GM11168 (cell line): ENCODE measurements at regions not wholly inside any gene's neighbourhood (a gene's known extent, or its start where the extent isn't known, plus 50 kb on each side); places are given as distances from the start of the nearest gene placed in this dataset.

Experiments
- in situ Hi-C: fragments of 300-500 bp; cut with MboI; formaldehyde crosslinking; loops from one replicate; pipeline ENCODE4 v1.12.0; 2022; ENCODE audit warnings: low sequenced_read_pairs; ENCODE audit not compliant: unreplicated experiment

DNA sequence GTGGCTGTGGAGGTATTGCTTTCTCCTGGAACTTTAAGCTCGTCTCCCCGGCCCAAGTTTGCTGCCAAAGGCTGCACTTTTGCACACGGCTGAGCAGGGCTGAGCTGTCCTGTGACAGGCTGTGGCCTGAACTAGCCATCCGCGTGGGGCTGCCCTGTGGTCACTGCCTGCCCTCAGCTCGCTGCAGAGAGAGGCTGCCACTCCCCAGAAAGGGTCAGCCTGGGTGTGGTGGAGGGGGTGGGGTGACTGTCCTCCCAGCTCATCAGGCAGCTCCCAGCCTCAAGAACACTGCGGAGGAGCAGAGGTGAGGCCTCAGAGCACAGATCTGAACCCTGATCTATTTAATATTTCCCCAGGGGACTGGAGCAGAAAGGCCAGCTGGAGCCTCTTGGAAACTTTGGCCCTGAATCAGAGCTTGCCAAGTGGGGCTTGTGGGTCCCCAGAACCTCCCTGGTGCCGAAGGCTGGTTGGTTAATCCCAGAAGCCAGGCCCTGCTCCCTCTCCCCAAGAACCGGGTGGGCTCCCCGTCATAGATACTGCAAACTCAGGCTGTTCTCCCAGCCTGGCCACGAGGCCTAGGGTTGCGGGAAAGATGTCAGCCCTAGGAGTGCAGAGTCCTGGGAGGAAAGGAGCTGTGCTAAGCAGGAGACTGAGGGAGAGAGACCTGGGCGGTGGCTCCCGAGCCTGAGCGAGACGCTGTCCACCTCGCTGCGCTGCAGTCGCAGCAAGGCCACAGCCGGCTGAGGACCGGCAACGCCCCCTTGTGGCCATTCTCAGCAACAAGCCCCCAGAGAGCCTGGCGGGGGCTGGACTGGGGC lies 125.1 kb upstream of the IPO9 start:
- in situ Hi-C loops, result loop anchor here (10.0 kb wide), 1 partner anchor 149 kb away; no protein-coding TSS in a partner anchor

DNA sequence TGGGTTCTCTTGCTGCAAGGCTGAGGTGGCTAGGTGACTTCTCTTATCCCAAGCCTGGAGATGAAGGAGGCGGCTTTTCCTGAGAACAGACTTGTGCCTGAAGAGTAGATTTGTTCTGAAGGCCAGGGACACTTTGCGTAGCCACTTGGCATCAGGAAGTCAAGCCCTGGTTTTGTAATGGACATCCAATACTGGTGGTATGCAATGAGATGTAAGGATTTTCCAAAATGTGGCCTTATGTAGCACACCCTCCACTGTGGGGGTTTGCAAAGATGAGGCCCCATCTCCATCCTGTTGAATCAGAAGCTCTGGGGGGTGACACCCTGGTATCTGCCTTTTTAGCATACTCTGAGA lies 124.5 kb upstream of the IPO9 start:
- in situ Hi-C loops, result loop anchor here (10.0 kb wide), 1 partner anchor 150 kb away; no protein-coding TSS in a partner anchor

DNA sequence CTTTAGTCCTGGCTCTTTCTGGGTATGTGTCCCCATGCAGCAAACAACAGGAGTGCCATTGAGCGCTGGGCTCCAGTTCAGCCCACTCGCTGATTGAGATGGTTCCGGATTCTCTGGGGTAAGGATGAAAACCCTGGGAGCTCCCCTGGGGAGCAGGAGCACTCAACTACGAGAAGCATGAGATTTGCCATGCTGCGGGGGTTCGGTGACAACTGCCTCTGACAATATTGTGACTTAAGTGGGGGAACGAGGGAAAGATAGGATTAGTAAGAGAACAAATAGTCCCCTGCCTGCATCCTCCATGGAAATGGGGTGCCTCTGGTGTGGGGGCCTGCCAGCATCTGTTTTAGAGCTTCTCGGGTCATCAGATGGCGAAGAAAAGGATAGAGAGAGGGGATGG lies 123.6 kb upstream of the IPO9 start:
- in situ Hi-C loops, result loop anchor here (10.0 kb wide), 1 partner anchor 151 kb away; no protein-coding TSS in a partner anchor

DNA sequence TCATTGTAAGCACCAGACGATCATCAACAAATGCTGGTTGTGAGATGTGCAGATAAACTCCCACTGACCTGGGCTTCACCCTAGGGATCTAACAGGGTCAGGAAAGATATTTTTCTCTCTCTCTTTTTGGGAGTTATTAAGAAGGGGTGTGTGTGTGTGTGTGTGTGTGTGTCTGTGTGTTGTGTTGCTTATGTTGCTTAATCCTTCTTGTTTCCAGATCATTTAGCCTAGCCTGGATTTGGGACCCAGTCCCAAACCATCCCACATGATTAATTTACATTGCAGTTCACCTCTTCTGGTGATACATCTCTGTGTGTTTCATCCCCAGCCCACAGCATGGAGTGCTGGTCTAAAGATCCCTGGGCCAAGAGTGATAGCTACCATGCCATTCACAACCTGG lies 122.8 kb upstream of the IPO9 start:
- in situ Hi-C loops, result loop anchor here (10.0 kb wide), 1 partner anchor 151 kb away; no protein-coding TSS in a partner anchor

DNA sequence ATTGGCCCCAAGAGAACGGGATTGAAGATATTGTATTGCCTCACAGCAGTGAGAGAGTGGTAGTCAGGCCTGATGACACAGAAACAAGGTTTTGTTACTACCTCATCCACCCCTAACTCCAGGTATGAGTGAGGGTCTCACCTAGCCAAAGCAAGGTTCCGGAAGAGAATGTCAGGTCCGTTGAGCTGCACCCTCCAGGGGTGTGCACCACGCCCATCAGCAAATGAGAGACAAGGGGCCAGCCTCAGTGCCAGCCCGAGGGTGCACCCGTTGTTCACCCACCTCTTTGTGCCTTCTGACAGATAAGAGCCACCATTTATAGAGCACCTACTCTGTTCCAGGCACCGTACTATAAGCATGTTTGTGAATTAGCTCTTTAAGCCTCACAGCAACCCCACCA lies 121.9 kb upstream of the IPO9 start:
- in situ Hi-C loops, result loop anchor here (10.0 kb wide), 1 partner anchor 152 kb away; no protein-coding TSS in a partner anchor

DNA sequence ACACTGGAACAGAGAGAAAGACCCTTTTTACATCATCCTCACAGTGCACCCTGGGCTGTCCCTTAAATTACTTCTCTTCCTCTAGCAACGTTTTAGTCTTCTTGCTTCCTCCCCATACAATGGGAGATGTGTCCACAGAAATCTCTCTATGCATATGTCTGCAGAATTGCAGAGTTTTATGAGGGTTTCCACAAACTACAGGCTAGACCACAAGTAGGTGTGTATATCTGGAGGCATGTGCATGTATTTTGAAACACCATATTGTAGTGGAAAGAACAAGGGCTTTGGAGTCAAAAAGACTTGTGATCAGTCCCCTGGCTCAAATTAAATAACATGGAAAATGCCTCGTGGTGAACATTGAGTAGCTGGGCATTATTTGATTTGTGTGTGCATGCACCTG lies 121.3 kb upstream of the IPO9 start:
- in situ Hi-C loops, result loop anchor here (10.0 kb wide), 1 partner anchor 153 kb away; no protein-coding TSS in a partner anchor

DNA sequence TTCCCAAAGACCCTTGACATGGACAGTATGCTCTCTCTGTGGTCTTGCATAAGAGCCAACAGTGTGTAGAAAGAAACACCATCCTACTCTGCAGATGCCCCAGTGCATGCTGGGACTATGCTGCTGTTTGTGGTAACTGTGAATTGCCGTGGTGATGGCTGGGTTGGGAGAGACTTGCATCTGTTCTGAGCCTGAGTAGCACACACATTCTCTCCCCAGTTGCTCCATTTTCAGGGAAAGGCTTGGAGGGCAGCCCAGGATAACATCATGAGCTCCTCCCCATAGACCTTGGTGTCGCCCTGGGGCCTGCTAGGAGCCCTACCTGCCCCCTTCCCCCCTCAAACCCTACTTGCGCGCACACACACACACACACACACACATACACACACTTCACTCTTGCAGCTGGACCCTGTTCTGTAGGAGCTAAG lies 120.9 kb upstream of the IPO9 start:
- in situ Hi-C loops, result loop anchor here (10.0 kb wide), 1 partner anchor 153 kb away; no protein-coding TSS in a partner anchor

DNA sequence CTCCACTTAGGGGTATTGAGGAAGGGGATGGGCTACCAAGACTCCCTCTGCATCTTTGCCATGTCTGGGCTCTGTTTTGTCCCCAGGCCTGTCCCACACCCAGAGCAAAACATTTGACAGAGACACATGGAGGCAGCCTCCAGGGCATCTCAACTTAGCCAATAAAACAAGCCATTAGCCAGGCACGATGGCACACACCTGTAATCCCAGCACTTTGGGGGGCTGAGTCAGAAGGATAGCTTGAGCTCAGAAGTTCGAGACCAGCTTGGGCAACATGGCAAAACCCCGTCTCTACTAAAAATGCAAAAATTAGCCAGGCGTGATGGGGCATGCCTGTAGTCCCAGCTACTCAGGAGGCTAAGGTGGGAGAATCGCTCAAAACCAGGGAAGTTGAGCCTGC lies 120.3 kb upstream of the IPO9 start:
- in situ Hi-C loops, result loop anchor here (10.0 kb wide), 1 partner anchor 154 kb away; no protein-coding TSS in a partner anchor

DNA sequence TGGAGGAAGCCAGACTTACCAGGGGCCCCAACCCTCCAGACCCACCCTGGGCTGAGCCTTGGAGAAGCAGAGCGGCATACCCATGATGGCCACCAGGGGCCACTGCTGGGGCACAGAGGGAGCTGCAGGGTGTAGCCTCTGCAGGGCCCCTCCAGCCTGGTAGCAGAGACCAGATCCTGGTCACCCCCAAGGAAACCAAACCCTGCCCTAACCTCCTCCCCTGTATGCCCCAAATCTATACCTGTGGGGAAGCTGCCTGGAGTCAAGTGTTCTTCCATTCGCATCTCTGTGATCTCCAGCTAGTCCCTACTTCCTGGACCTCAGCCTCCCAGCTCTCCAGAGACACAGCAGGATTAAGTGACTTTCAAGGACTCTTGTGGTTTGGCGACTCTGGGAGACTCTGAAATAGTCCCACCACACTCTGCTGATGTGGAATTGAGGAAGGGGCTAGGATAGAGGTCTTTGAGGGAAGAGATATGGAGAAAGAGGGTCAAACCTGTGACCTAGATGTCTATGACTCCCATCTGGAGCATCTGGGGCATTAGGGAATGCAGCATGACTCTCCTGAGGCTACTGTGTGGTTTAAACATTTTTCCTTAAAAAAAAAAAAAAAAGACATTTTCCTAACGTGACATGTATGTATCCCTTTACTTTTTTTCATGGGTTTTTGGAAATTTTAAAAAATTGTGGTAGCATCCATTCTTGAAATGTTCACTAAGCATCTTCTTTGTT lies 119.2 kb upstream of the IPO9 start:
- in situ Hi-C loops, result loop anchor here (5.0 to 10.0 kb wide), 2 partner anchors 78 to 155 kb away; no protein-coding TSS in a partner anchor

DNA sequence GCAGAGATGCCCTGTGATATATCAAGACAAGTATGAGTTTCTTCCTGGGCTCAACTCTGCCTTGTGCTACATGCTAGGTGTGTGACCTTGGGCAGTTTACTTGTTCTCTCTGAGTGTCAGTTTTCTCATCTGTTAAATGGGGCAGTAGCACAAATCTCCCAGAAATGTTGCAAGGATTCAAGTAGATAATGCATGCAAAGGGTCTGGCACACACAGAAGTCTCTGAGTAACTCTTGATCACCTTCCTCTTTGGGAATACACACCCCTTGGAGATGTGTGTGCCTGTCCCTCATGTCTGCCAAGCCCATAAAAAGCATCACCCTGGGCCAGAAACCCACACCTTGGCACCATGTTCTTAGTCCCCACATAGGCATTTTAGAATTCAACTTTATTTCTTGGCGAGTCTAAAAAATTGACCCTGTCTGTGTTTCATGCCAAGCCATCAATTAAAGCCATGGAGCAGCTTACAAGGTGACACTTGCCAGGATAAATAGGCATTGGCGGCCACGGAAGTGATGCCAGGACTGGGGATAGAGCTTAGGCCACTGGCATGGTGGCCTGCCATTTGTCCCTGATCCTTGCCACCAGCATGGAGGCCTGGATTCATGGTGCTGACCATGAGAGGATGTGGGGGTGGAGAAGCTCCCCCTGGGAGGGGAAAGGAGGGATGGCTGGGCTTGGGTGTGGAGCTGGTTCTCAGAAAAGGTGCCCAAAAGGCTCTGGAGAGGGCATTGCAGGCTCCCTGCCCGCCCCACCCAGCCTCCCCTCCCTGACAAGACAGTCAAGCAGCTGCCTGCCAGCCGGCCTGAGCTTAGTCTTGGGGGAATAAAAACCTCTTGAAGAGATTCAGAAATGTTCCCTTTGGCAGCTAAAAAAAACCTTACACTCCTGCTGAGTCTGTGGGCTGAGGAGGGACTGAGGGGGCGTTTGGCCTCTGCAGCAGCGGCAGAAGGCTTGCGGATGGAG lies 118.0 kb upstream of the IPO9 start:
- in situ Hi-C loops, result loop anchor here (5.0 kb wide), 1 partner anchor 76 kb away; no protein-coding TSS in a partner anchor

DNA sequence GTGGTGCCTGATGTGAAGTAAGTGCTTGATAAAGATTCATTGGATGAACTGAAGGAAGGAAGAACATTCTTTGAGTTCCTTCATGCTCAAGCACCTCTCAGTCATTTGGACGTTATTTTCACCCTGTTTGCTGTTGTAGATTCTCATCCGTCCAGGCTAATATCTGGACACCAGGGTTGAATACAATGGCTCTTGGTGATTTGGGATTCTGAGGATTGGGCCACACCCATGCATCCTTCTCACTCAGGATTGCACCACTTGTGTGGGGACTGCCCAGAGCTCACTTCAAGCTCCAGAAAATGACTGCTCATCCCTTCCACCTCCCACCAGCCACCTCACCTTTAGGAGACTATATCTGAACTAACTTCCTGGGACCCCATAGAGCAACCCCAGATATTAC lies 117.1 kb upstream of the IPO9 start:
- in situ Hi-C loops, result loop anchor here (5.0 kb wide), 1 partner anchor 75 kb away; no protein-coding TSS in a partner anchor

DNA sequence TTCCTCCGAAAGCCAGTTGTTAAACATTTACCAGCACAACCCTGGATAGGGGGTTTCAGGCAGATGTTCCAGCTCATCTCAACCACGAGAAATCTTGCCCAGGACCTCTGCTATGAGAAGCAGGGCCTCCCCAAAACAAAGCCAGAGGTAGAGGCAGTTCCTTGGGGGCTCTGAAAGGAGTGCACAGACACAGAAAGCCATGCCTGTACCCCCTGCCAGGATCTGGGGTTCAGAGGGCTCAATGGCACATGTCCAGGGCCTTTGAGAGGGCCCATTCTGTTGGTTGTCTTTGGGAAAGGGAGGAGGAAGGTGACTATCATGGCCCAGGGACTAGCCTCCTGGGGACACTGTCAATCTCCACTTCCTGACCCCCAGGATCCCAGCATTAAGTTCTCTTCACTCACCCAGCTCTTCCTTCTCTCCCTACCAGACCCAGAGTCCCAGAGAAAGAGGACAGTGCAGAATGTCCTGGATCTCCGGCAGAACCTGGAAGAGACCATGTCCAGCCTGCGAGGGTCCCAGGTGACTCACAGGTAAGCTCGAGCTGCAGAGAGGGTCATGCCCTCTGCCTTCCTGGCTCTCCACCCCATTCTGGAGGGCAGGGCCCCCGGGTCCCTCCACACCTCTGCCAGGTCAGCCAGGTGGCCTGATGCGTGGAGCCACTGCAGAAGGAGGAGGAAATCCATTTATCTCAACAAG lies 116.4 kb upstream of the IPO9 start:
- in situ Hi-C loops, result loop anchor here (5.0 kb wide), 1 partner anchor 75 kb away; no protein-coding TSS in a partner anchor

DNA sequence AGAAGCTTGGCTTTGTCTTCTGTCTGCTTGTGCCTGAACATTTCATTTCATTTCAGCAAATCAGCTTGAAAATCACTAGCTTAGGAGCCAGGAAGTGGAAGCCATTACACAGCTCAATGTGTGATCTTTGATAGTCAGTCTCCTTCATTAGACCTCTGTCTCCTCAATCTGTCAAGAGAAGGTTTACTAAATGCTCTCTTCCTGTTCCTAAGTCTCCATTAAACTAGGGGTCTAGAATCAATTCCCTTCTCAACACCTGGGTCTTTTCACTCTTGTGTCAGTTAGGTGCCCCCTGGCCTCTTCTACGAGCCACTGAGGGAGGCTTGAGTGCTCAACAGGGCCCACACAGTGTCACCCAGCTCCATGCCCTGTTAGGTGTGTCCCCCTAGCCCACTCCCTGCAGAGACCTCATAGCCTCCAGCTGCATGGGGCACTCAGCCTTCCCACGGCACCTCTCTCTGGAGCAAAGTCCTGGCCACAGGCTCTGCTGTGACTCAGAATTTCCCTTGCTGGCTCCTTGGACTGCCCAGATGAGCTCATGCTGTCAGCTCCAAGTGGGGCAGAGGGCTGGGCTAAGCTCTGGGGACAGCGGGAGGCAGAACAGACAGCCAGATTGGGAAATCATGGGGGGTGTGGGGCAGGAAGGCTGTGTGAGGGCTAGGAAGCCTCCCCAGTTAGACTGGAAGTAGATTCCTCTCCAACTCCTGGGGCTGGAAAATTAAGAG lies 115.7 kb upstream of the IPO9 start:
- in situ Hi-C loops, result loop anchor here (5.0 kb wide), 1 partner anchor 74 kb away; no protein-coding TSS in a partner anchor

DNA sequence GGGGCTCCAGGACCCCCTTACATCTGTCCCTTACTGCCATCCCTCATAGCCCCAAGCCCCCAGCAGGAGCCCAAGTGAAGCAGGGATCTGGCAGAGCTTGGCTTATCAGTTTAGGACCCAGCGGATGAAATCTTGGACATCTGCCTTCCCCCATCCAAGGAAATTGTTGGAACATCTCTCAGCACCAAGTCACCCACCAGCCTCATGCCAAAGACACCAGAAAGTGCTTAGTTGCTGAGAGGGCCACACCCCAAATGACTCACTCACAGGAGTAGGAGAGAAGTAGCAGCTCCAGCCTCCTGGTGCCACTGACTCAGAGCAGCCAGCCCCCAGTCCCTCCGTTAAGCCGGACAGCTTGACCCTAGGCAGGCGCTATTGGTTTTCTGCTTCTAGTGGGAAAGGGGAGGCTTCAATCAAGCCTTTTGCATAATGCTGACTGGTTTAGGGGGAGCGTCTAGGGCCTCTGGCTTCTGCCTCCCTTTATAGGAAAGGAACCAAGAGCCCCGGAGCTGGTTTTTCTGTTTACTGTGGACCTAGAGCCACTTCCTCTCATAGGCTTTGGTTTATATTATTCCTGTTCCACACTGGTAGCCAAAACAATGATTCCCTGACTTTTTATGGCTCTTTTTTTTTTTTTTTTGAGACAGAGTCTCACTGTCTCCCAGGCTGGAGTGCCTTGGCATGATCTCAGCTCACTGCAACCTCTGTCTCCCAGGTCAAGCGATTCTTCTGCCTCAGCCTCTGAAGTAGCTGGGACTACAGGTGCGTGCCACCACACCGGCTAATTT lies 114.2 kb upstream of the IPO9 start:
- in situ Hi-C loops, result loop anchor here (5.0 kb wide), 1 partner anchor 73 kb away; no protein-coding TSS in a partner anchor

DNA sequence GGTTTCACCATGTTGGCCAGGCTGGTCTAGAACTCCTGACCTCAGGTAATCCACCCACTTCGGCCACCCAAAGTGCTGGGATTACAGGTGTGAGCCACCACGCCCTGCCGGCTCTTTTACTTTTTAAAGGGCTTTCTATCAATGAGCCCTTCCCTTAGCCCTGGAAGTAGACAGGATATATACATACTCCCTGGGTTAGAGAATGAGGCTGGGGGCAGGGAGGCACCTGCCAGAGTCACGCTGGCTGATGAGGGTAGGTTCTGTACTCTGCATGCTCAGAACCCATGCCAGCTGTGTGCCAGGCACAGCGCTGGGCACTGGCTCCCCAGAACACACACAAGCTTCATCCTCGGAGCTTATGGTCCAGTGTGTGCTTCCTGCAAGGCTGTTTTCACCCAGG lies 113.6 kb upstream of the IPO9 start:
- in situ Hi-C loops, result no loop called here

DNA sequence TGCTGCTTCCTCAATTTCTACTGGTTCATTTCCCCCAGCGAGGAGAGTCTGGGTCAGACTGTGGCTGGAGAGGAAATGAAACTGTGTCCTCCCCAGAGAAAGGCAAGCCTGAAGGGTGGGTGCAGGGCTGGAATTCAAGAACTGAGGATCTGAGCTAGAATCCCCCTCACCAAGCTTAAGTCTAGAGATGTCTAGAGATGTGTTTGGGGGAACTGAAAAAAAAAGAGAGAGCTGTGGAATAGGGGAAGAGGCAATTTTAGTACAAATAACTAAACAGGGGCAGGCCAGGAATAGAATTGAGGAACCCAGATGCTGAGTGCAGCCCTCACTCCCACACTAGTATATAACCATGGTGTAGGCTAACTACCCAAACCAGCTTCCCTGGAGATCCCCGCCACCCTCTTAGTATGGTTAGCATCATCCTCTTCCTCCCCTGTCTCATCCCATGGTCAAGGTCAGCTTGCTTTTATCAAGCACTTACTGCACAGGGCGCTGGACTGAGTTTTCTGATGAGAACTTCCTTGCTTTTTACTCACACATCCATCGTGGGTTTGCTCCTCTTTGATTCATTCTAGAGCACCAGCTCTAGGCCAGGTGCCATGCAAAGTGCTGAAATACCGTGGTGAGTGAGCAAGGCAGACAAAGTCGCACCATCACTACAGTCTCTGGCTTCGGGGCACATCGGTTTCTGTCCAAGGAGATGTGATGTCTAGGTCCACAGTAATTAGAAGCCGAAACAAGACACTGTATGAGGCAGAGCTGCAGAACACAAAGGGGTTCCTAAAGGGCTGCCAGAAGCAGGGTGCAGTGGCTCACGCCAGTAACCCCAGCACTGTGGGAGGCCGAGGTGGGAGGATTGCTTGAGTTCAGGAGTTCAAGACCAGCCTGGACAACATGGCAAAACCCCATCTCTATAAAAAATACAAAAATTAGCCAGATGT lies 112.9 kb upstream of the IPO9 start:
- in situ Hi-C loops, result no loop called here

DNA sequence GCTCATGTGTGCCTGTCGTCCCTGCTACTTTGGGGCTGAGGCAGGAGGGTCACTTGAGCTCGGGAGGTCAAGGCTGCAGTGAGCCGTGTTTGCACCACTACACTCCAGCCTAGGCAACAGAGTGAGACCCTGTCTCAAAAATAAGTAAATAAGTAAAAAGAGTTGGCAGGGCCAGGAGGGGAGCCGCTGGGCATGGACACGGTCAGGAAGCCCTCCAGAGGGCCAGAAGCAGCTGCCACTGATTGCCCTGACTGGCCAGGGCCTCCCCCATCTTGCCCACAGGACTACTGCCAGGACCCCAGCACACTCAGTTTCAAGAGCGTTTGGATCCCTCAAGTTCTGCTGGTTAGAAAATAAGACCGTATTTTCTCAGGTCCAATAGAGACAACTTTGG lies 112.2 kb upstream of the IPO9 start:
- in situ Hi-C loops, result no loop called here
